ENCODE measurements at regions not wholly inside any gene's neighbourhood (a gene's known extent, or its start where the extent isn't known, plus 50 kb on each side); places are given as distances from the start of the nearest gene placed in this dataset.
"Not testable (repeated sequence)": the region's sequence is repeated elsewhere in the genome, so short reads cannot be mapped to it uniquely, and the experiment has no call there.

DNA sequence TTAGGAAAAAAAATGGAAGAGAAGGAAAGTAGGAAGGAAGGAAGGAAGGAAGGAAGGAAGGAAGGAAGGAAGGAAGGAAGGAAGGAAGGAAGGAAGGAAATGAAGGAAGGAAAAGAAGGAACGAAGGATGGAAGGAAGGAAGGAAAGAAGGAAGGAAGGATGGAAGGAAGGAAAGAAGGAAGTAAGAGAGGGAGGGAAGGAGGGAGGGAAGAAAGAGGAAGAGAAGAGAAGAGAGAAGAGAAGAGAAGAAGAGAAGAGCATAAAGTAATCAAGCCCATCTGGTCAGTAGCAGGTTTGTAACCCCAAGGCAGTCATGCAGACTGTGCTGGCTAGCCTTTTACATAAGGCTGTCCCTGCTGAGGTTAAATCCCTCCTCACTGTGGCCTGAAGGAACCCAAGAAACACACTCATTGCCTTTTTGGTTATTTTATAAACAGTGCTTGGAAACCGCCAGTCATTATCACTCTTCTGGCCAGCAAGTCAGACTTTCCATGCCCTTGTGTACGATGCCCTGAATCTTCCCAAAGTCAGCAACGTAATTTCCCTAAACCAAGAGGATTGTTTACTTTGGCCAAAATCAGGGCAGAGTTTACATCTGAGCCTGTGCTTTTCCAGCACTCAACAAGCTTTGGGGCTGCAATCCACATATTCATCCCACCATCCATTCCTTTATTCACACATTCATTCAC lies 409.6 kb upstream of the MAF start:
- DNase-seq (ENCODE audit: low read depth): no peak

GRCh38 chr16:80008857-80009256 lies 408.3 kb upstream of the MAF start:
- no peak for DNase-seq (ENCODE audit: low read depth)

DNA sequence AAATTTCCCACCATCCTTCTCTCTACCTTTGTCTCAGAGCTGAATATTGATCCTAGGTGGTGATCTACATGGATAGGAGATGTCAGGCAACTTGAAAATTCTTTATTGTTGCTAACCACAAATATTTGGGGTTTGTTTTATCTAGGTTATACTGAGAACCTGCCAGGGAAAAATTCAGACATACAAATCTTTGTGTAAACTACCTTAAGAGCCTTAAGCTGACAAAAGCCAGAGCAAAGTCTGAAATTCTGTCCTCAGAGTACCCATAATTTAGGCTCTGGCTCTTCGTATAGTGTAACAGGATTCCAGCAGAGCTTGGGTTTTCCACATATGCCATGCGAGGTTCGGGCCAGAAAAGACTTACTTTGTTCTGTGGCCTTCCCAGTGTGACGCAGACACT lies 406.7 kb upstream of the MAF start:
- no peak for DNase-seq (ENCODE audit: low read depth)

DNA sequence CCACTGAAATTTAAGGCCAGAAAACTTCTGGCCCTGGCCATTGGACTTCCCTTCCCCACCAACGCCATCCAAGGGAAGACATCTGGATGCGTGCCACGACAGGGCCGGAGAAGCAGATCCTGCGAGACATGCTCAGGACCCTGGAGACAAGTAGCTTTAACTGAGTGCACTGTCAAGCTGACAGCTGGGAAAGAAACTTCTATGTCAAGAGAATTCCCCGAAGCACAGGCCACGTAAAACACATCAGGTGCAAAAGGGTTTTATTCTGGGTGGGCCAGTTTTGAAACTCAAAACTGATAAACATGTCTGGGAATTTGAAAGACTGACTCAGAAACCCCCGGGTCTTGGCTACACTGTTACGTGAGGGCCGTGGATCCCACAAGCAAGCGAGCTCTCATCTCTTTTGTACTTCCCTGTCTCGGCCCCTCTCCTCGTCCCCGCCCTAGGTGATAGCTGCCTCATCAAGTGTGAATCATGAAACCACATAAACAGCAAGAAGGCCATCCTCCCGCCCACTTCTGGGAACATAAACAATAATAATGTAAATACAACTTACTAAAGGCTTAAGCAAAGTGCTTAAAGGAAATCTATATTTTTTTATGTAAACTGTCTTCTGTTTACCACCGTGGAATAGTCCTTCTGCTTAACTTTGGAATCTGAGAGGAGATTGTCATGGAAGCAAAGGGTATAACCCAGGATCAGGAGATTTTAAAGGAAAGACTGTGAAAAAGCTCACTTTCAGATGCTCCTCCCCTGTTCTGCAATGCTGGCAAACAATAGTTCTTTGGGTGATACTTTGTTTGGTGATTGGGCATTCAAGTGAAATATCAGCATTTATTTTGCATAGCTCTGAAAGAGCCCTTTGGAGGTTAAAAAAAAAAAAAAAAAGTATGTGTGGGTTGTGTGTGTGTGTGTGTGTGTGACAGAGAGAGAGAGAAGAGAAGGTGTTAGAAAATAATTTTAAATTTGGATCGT lies 406.0 kb upstream of the MAF start:
- DNase-seq (ENCODE audit: low read depth): no peak

- no peak for DNase-seq (ENCODE audit: low read depth)
These were observed 403.6 kb upstream of the MAF start for GRCh38 chr16:80004113-80004512.

GRCh38 chr16:80002261-80002660 lies 401.7 kb upstream of the MAF start:
- no peak for DNase-seq (ENCODE audit: low read depth)

DNA sequence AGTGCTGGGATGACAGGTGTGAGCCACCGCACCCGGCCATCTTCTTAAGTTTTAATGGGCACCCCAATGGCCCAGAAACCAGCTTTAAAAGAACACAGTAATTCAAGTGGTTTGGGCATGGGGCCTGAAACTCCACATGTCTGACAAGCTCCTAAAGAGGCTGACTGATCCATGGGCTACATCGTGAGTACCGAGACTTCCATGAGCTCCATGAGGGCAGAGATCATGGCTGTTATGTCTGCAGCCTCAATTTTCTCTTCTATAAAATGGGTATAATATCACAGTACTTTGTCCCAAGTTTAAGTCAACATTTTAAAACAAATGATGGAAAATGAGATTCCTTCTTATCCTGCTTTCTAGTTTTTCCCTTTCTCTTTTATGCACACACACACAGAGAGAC lies 397.6 kb upstream of the MAF start:
- DNase-seq (ENCODE audit: low read depth): no peak

- DNase-seq (ENCODE audit: low read depth): no peak
These were observed 396.7 kb upstream of the MAF start for GRCh38 chr16:79997257-79997656.

DNA sequence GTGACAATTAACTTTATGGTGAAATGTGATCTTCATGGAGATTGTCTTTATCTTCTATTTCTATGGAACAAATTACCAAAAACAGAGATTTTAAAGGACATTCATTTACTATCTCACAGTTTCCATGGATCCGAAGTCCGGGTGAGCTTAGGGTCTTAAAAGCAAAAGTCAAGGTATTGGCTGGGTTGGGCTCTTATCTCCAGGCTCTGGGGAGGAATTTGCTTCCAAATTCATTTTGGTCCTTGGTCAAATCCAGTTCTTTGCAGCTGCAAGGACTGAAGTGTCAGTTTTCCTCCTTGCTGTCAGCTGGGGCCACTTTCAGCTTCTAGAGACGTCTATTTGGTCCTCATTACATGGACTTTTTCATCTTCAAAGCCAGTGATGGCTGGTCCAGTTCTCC lies 395.8 kb upstream of the MAF start:
- DNase-seq (ENCODE audit: low read depth): no peak

- DNase-seq (ENCODE audit: low read depth): no peak
These were observed 394.8 kb upstream of the MAF start for GRCh38 chr16:79995315-79995714.

- DNase-seq (ENCODE audit: low read depth): no peak
These were observed 393.9 kb upstream of the MAF start for GRCh38 chr16:79994418-79994817.

DNA sequence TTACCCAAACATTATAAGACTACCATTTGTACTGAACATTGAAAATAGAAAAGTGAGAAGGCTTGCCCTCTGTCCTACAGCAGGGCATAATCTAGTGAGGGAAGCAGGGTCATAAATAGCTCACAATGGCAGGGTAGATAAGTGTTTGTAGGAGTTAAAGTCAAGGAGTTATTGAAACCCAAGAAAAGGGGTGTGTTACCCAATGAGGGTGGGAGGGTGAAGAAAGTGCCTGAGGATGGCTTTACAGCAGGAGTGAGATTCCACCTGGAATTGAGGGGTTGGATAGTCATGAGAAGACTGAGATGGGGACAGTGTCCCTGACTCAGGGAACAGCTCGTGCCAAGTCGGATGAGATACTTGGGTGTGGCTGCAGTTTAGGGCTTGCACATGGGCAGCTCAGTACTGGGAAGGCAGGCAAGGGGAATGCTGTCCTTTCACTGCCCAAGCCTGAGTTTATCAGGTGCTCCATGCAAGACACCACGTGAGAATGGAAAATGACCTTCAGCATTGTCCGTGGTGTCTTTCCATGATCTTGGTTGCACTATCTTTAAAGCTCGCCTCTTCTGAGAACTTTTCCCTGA lies 393.2 kb upstream of the MAF start:
- DNase-seq (ENCODE audit: low read depth): no peak

DNA sequence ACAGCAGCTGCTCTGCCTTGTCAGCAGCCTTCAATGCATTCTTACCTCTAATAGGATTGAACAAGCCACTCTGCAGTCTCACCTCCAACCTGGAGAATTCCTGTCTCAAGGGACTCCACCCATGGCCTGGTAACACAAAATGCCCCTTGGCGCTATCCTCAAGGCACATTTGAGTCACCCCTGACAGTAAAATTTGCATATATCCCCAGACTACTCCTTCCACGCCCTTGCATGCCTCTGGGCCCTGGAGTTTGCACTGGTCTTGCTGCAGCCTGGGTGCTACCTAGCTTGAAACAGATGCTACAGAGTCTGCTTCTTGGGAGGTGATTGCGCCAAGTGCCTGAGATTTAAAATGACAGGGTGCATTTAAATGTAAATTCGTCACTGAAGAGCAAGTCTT lies 391.4 kb upstream of the MAF start:
- no peak for DNase-seq (ENCODE audit: low read depth)

DNA sequence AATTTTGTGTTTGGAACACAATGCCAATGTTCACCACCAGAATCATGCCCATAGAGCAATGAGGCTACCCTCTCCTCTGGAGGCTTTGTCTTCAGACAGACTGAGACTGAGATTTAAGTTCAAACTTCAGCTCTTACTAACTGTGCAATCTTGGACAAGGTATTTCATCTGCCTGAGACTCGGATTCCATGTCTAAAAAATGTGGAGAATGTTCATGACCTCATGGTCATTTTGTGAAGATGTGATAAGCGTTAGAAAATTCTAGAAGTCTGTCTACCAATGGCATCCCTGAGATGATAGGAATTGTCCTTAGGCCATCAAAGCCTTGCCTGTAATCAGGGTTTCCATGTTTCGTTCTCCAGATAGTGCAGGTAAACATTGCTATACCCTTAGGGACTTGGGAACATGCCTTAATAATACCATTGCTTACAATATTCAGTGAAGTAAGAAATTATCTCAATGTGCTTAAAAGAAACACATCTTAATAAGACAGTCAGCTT lies 388.2 kb upstream of the MAF start:
- no peak for DNase-seq (ENCODE audit: low read depth)

DNA sequence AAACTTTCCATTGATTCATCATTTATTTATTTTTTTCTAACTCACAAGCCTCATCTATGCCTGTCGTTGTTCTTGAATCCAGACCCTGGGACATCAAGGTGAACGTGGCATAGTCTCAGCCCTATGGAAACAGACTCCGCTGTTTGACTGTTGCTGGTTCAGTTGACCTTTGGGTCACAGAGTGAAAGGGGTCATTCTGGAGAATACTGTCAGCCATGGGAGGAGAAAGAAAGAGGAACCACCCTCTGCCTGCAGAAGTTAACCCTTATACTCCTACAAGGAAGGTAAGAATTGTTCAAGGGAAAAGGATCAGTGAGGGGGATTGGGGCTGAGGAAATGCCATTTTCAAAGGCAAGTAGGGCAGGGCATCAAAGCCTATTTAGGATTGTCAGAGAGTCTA lies 387.6 kb upstream of the MAF start:
- DNase-seq (ENCODE audit: low read depth): no peak

DNA sequence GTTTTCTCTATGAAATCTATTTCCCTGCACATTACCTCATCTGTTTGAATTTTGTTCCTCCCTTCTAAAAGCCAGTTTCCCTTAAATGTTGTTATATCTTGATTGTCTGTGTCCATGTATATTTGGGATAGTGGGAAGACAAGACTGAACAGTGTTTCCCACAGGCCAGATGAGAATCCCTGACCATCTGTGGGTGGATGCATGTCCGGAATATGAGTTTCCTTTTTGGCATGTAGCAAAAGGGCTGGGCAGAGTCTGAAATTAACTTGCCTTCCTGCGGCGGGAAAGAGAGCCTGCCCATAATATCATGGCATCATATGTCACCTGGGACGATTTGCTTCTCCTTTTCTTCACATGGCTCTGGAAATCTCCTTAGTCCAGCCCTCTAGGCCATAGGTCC lies 385.8 kb upstream of the MAF start:
- no peak for DNase-seq (ENCODE audit: low read depth)

DNA sequence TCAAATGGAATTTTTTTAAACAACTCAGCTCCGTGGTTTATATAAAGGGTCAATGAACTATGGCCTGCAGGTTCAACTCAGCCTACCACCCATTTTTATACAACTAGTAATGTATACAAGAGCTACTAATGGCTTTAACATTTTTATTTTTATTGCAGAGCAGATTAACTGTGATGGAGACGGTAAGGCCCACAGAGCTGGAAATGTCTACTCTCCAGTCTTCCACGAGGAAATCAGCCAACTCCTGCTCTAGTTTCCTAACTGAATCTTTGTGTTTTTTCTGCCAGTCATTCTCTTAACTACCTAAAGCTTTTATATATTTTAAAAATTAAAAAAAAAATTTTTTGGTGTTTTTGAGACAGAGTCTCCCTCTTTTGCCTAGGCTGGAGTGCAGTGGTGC lies 385.1 kb upstream of the MAF start:
- DNase-seq (ENCODE audit: low read depth): no peak

GRCh38 chr16:79984149-79984548 lies 383.6 kb upstream of the MAF start:
- DNase-seq (ENCODE audit: low read depth): not testable (repeated sequence)

- DNase-seq (ENCODE audit: low read depth): no peak
These were observed 382.3 kb upstream of the MAF start for GRCh38 chr16:79982862-79983261.

DNA sequence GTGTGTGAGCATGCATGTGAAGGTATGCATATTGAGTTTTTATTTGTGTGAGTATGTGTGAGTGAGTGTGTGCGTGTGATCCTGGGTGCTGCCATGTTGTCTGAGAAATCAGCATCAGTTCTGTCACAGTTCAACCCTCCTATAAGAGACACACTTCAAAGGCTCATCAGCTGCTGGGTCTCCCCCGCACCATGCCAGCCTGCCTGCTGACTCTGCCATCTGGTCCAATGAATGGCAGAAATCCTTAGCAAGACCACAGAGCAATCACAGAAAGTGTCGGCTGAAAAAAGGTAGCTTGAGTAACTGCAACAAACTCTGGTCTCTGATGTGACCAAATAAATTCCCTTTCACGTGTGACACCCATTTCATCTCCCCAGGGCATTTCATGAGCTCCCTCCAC lies 381.8 kb upstream of the MAF start:
- no peak for DNase-seq (ENCODE audit: low read depth)

DNA sequence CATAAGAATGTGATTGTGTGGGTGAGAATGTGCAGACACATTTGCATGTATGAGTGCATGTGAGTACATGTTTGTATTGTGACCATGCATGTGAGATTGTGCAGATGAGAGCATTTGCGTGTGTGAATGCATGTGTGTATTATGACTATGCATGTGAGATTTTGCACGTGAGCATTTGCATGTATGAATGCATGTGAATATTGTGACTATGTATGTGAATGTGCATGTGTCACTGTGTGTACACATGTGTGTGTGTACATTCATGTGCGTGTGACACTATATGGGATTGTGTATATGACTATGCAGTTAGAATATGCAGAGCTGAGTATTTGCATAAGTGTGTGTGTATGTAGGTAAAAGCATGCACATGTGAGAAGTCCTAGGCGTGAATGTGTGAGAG lies 381.3 kb upstream of the MAF start:
- DNase-seq (ENCODE audit: low read depth): no peak

- no peak for DNase-seq (ENCODE audit: low read depth)
These were observed 380.3 kb upstream of the MAF start for GRCh38 chr16:79980650-79981521.

Data from stimulated activated CD8-positive, alpha-beta memory T cell treated with anti-CD3 and anti-CD28 coated beads, Interleukin-15, amount 100 ng/mL, for 24 hours (primary cell).